Panc1 (cell line): ENCODE measurements at regions not wholly inside any gene's neighbourhood (a gene's known extent, or its start where the extent isn't known, plus 50 kb on each side); places are given as distances from the start of the nearest gene placed in this dataset.

Experiments used
- ATAC-seq: fragments of 200-7000 bp; cut with Tn5 transposase; 2 replicates; pipeline ENCODE4 v1.9.1; 2020; ENCODE audit warnings: mild to moderate bottlenecking, moderate library complexity
- BruUV-seq: library from RNA; stranded (reverse); fragments of 400-500 nt; replicated peaks from 2 replicates; lab custom pipeline; 2021; lab: Mats Ljungman, UMichigan
- CTCF ChIA-PET: fragments of 300-600 bp; sonication (Branson Sonifier 250); formaldehyde crosslinking; loops from one replicate; lab custom pipeline; 2022; ENCODE audit warnings: antibody characterized with exemption; lab: Charles Lee
- POLR2A ChIA-PET: fragments of 300-600 bp; sonication (Branson Sonifier 250); formaldehyde crosslinking; loops from one replicate; lab custom pipeline; 2022; ENCODE audit warnings: antibody characterized with exemption; lab: Charles Lee
- DNase-seq: peaks from one replicate; pipeline ENCODE4 v3.0.0-alpha.2; 2010; ENCODE audit warnings: low read depth, low spot score
- H3K27ac ChIP-seq: 2 replicates; pipeline ENCODE4 v1.5.1; 2011; ENCODE audit warnings: mild to moderate bottlenecking, low read length, inconsistent platforms
- H3K27me3 ChIP-seq: fragments of 200-500 bp; sonication (Bioruptor generic); 2 replicates; pipeline ENCODE4 v1.6.0; 2014; ENCODE audit warnings: low read length, inconsistent platforms; ENCODE audit not compliant: control insufficient read depth, insufficient read depth
- H3K36me3 ChIP-seq: fragments of 200-500 bp; sonication (Bioruptor generic); 2 replicates; pipeline ENCODE4 v1.5.1; 2014; ENCODE audit warnings: inconsistent platforms, mild to moderate bottlenecking, low read length, moderate library complexity; ENCODE audit not compliant: control insufficient read depth, insufficient read depth
- H3K4me1 ChIP-seq: 2 replicates; pipeline ENCODE4 v1.5.1; 2011; ENCODE audit warnings: inconsistent platforms, mild to moderate bottlenecking, low read length, moderate library complexity; ENCODE audit not compliant: control insufficient read depth, insufficient read depth
- H3K4me3 ChIP-seq, 2 experiments: 2 replicates each; pipeline ENCODE4 v1.5.1; 2011 to 2012; ENCODE audit warnings: low read depth in 2 of 2, low read length in 2 of 2, mild to moderate bottlenecking in 2 of 2, inconsistent platforms in 1 of 2, moderate library complexity in 1 of 2
- H3K9me3 ChIP-seq: fragments of 200-500 bp; sonication (Bioruptor generic); 2 replicates; pipeline ENCODE4 v1.5.1; 2014; ENCODE audit warnings: low read depth, mild to moderate bottlenecking, inconsistent platforms, low read length, moderate library complexity; ENCODE audit not compliant: control insufficient read depth, insufficient read depth
- POLR2AphosphoS5 ChIP-seq: IDR thresholded peaks from 2 replicates; pipeline ENCODE4 v1.6.1; 2012; ENCODE audit warnings: mild to moderate bottlenecking, low read depth, low read length, moderate library complexity
- SIN3A ChIP-seq: IDR thresholded peaks from 2 replicates; pipeline ENCODE4 v1.6.1; 2012; ENCODE audit warnings: low read depth, mild to moderate bottlenecking, low read length, moderate library complexity, borderline replicate concordance; ENCODE audit not compliant: insufficient read depth
- TCF7L2 ChIP-seq: IDR thresholded peaks from 2 replicates; pipeline ENCODE4 v1.6.1; 2011; ENCODE audit warnings: mild to moderate bottlenecking, low read depth, low read length, inconsistent platforms
- in situ Hi-C: cut with HindIII; loops from 2 replicates; pipeline ENCODE4 v1.10.0; 2016; ENCODE audit warnings: low sequenced_read_pairs, low pct_unique_long_range_greater_than_20kb
- intact Hi-C: fragments of 100-400 bp; cut with micrococcal nuclease; formaldehyde crosslinking; loops from one replicate; pipeline ENCODE4 v1.10.0; 2022; ENCODE audit not compliant: unreplicated experiment
- TF ChIP-seq, protein P1 (sequence below): fragments of 450-650 bp; IDR thresholded peaks from 2 replicates; pipeline ENCODE4 v1.5.1; 2017; ENCODE audit warnings: mild to moderate bottlenecking
- TF ChIP-seq, protein P2 (sequence below), 2 experiments: IDR thresholded peaks; 2 replicates each; pipeline ENCODE4 v1.6.1; 2011 to 2012; ENCODE audit warnings: low read depth in 2 of 2, control low read depth in 1 of 2, low read length in 1 of 2, mild to moderate bottlenecking in 1 of 2, moderate library complexity in 1 of 2; ENCODE audit not compliant: insufficient read depth in 1 of 2

- no peak for DNase-seq
- H3K27me3 ChIP-seq = no peaks in the 10 kb centered on the region
- TF ChIP-seq, protein P1, sequence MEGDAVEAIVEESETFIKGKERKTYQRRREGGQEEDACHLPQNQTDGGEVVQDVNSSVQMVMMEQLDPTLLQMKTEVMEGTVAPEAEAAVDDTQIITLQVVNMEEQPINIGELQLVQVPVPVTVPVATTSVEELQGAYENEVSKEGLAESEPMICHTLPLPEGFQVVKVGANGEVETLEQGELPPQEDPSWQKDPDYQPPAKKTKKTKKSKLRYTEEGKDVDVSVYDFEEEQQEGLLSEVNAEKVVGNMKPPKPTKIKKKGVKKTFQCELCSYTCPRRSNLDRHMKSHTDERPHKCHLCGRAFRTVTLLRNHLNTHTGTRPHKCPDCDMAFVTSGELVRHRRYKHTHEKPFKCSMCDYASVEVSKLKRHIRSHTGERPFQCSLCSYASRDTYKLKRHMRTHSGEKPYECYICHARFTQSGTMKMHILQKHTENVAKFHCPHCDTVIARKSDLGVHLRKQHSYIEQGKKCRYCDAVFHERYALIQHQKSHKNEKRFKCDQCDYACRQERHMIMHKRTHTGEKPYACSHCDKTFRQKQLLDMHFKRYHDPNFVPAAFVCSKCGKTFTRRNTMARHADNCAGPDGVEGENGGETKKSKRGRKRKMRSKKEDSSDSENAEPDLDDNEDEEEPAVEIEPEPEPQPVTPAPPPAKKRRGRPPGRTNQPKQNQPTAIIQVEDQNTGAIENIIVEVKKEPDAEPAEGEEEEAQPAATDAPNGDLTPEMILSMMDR = no peak
- no peaks in the 10 kb centered on the region for H3K9me3 ChIP-seq
- H3K36me3 ChIP-seq = no peaks in the 10 kb centered on the region
- ChIA-PET CTCF (no interaction called here), POLR2A (no interaction called here)
- H3K4me3 ChIP-seq = no peak overlapping the region
- in situ Hi-C loops (no loop called here), intact Hi-C loops (no loop called here)
- no TSS peak for BruUV-seq
- no peak overlapping the region for H3K27ac ChIP-seq
- H3K4me1 ChIP-seq = no peaks in the 10 kb centered on the region
- ATAC-seq = no peak
Observed at GRCh38 chr1:183736343-183736742, 68.6 kb upstream of the RGL1 start.

- no peaks in the 10 kb centered on the region for H3K36me3 ChIP-seq
- in situ Hi-C loops = no loop called here
- no peaks in the 10 kb centered on the region for H3K4me1 ChIP-seq
- DNase-seq = no peak
- H3K9me3 ChIP-seq = no peaks in the 10 kb centered on the region
- BruUV-seq = no TSS peak
- ATAC-seq = no peak
- no peak for TF ChIP-seq POLR2AphosphoS5
- TF ChIP-seq, protein P1 = no peak
- TF ChIP-seq, protein P2, sequence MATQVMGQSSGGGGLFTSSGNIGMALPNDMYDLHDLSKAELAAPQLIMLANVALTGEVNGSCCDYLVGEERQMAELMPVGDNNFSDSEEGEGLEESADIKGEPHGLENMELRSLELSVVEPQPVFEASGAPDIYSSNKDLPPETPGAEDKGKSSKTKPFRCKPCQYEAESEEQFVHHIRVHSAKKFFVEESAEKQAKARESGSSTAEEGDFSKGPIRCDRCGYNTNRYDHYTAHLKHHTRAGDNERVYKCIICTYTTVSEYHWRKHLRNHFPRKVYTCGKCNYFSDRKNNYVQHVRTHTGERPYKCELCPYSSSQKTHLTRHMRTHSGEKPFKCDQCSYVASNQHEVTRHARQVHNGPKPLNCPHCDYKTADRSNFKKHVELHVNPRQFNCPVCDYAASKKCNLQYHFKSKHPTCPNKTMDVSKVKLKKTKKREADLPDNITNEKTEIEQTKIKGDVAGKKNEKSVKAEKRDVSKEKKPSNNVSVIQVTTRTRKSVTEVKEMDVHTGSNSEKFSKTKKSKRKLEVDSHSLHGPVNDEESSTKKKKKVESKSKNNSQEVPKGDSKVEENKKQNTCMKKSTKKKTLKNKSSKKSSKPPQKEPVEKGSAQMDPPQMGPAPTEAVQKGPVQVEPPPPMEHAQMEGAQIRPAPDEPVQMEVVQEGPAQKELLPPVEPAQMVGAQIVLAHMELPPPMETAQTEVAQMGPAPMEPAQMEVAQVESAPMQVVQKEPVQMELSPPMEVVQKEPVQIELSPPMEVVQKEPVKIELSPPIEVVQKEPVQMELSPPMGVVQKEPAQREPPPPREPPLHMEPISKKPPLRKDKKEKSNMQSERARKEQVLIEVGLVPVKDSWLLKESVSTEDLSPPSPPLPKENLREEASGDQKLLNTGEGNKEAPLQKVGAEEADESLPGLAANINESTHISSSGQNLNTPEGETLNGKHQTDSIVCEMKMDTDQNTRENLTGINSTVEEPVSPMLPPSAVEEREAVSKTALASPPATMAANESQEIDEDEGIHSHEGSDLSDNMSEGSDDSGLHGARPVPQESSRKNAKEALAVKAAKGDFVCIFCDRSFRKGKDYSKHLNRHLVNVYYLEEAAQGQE (IDR thresholded peaks at IDR 0.05; ENCODE audit: insufficient read depth in 1 of 2, low read depth in 2 of 2, low read length in 1 of 2) = no peak
- no peak for TF ChIP-seq SIN3A
- no peak for TF ChIP-seq TCF7L2
- no peak overlapping the region for H3K4me3 ChIP-seq
- H3K27me3 ChIP-seq = no peaks in the 10 kb centered on the region
- ChIA-PET CTCF (no interaction called here), POLR2A (no interaction called here)
- intact Hi-C loops = no loop called here
- H3K27ac ChIP-seq = no peak overlapping the region
Observed at GRCh38 chr1:183735069-183735860, 69.7 kb upstream of the RGL1 start.
